IMR-90 (cell line): ENCODE measurements at regions not wholly inside any gene's neighbourhood (a gene's known extent, or its start where the extent isn't known, plus 50 kb on each side); places are given as distances from the start of the nearest gene placed in this dataset.

Source experiments
- ATAC-seq: fragments of 200-7000 bp; cut with Tn5 transposase; 2 replicates; pipeline ENCODE4 v1.9.1; 2020; ENCODE audit warnings: low read depth, mild to moderate bottlenecking, moderate library complexity
- BruUV-seq: library from RNA; stranded (reverse); fragments of 400-500 nt; replicated peaks from 2 replicates; lab custom pipeline; 2021; lab: Mats Ljungman, UMichigan
- CTCF ChIA-PET: fragments of 300-600 bp; formaldehyde crosslinking; extraction: SDS; loops from one replicate; lab custom pipeline; 2021; ENCODE audit warnings: antibody characterized with exemption; lab: Yijun Ruan, JAX
- POLR2A ChIA-PET: fragments of 300-600 bp; sonication (Branson Sonifier 250); formaldehyde crosslinking; loops from one replicate; lab custom pipeline; 2022; ENCODE audit warnings: antibody characterized with exemption; ENCODE audit not compliant: unreplicated experiment; lab: Charles Lee
- DNase-seq: peaks from one replicate; pipeline ENCODE4 v3.0.0; 2013
- H2AFZ ChIP-seq: replicated peaks from 2 replicates; pipeline ENCODE3; 2013; ENCODE audit warnings: low read length, mild to moderate bottlenecking; ENCODE audit not compliant: poor library complexity
- H2AK5ac ChIP-seq: 2 replicates; pipeline ENCODE4 v1.6.1; 2013; ENCODE audit warnings: low read depth, low read length, inconsistent platforms
- H2AK9ac ChIP-seq: replicated peaks from 2 replicates; pipeline ENCODE3; 2013; ENCODE audit warnings: mild to moderate bottlenecking, low read depth, low read length, moderate library complexity; ENCODE audit not compliant: poor library complexity
- H2BK120ac ChIP-seq: 2 replicates; pipeline ENCODE4 v1.6.1; 2013; ENCODE audit warnings: low read depth, low read length, inconsistent platforms
- H2BK15ac ChIP-seq: 3 replicates; pipeline ENCODE4 v1.6.1; 2013; ENCODE audit warnings: low read depth, low read length, inconsistent platforms
- H2BK20ac ChIP-seq: 2 replicates; pipeline ENCODE4 v1.6.1; 2013; ENCODE audit warnings: low read depth, mild to moderate bottlenecking, inconsistent platforms, low read length, moderate library complexity
- H2BK5ac ChIP-seq: 2 replicates; pipeline ENCODE4 v1.6.1; 2013; ENCODE audit warnings: mild to moderate bottlenecking, low read depth, low read length, inconsistent platforms; ENCODE audit not compliant: poor library complexity, severe bottlenecking
- H3K14ac ChIP-seq: replicated peaks from 2 replicates; pipeline ENCODE4 v1.6.1; 2013; ENCODE audit warnings: low read depth, low read length, inconsistent platforms
- H3K18ac ChIP-seq: 2 replicates; pipeline ENCODE4 v1.6.1; 2013; ENCODE audit warnings: low read depth, low read length, control low read depth
- H3K23ac ChIP-seq: 2 replicates; pipeline ENCODE4 v1.6.1; 2013; ENCODE audit warnings: low read depth, low read length, inconsistent platforms
- H3K27ac ChIP-seq: 2 replicates; pipeline ENCODE4 v1.5.1; 2013; ENCODE audit warnings: mild to moderate bottlenecking, control low read depth, low read length; ENCODE audit not compliant: insufficient read depth
- H3K27me3 ChIP-seq: 2 replicates; pipeline ENCODE4 v1.6.1; 2013; ENCODE audit warnings: low read length; ENCODE audit not compliant: control insufficient read depth, insufficient read depth
- H3K36me3 ChIP-seq: 2 replicates; pipeline ENCODE4 v1.6.1; 2013; ENCODE audit warnings: low read length, mixed read lengths; ENCODE audit not compliant: control insufficient read depth, insufficient read depth
- H3K4ac ChIP-seq: 2 replicates; pipeline ENCODE4 v1.6.1; 2013; ENCODE audit warnings: low read depth, low read length, inconsistent platforms
- H3K4me1 ChIP-seq: 2 replicates; pipeline ENCODE4 v1.6.1; 2013; ENCODE audit warnings: low read length, mixed read lengths; ENCODE audit not compliant: control insufficient read depth, insufficient read depth
- H3K4me2 ChIP-seq: 2 replicates; pipeline ENCODE4 v1.6.1; 2013; ENCODE audit warnings: low read depth, mild to moderate bottlenecking, control low read depth, low read length, moderate library complexity
- H3K4me3 ChIP-seq: 2 replicates; pipeline ENCODE4 v1.5.1; 2013; ENCODE audit warnings: low read depth, mild to moderate bottlenecking, control low read depth, low read length, moderate library complexity; ENCODE audit not compliant: insufficient read depth
- H3K56ac ChIP-seq: 2 replicates; pipeline ENCODE4 v1.6.1; 2013; ENCODE audit warnings: low read length, inconsistent platforms; ENCODE audit not compliant: insufficient read depth; ENCODE audit errors: extremely low read depth
- H3K79me1 ChIP-seq, 2 experiments: 2 replicates each; pipeline ENCODE4 v1.6.1; 2013; ENCODE audit warnings: low read length in 2 of 2, inconsistent platforms in 1 of 2, low read depth in 1 of 2
- H3K9ac ChIP-seq: 2 replicates; pipeline ENCODE4 v1.6.1; 2013; ENCODE audit warnings: low read depth, low read length, control low read depth
- H3K9me1 ChIP-seq: 2 replicates; pipeline ENCODE4 v1.6.1; 2013; ENCODE audit warnings: low read length, inconsistent platforms; ENCODE audit not compliant: insufficient read depth
- H3K9me3 ChIP-seq: 2 replicates; pipeline ENCODE4 v1.6.1; 2013; ENCODE audit warnings: low read length; ENCODE audit not compliant: control insufficient read depth, insufficient read depth
- H4K20me1 ChIP-seq: 2 replicates; pipeline ENCODE4 v1.6.1; 2013; ENCODE audit warnings: low read length, inconsistent platforms; ENCODE audit not compliant: insufficient read depth
- H4K5ac ChIP-seq: 2 replicates; pipeline ENCODE4 v1.6.1; 2013; ENCODE audit warnings: mild to moderate bottlenecking, low read depth, low read length, control low read depth
- H4K8ac ChIP-seq, 2 experiments: 2 replicates each; pipeline ENCODE4 v1.6.1; 2013; ENCODE audit warnings: low read depth in 2 of 2, low read length in 2 of 2, control low read depth in 1 of 2, inconsistent platforms in 1 of 2
- H4K91ac ChIP-seq: 2 replicates; pipeline ENCODE4 v1.6.1; 2013; ENCODE audit warnings: low read depth, low read length, inconsistent platforms; ENCODE audit not compliant: insufficient read depth
- BHLHE40 ChIP-seq: fragments of 150-350 bp; IDR thresholded peaks from 2 replicates; pipeline ENCODE4 v1.6.1; 2016; ENCODE audit warnings: mild to moderate bottlenecking, low read depth, low read length
- CHD1 ChIP-seq: IDR thresholded peaks from 2 replicates; pipeline ENCODE4 v1.6.1; 2012; ENCODE audit warnings: low read depth, low read length, improper control_type of control experiment
- CTCF ChIP-seq: conservative IDR thresholded peaks from 2 replicates; pipeline ENCODE4 v1.5.1; 2012; ENCODE audit warnings: mild to moderate bottlenecking, low read depth, low read length, improper control_type of control experiment
- ELK1 ChIP-seq: fragments of 150-350 bp; IDR thresholded peaks from 2 replicates; pipeline ENCODE4 v1.6.1; 2016; ENCODE audit warnings: low read depth, mild to moderate bottlenecking, low read length, moderate library complexity, borderline replicate concordance
- FOS ChIP-seq: fragments of 150-350 bp; IDR thresholded peaks from 2 replicates; pipeline ENCODE4 v1.6.1; 2016; ENCODE audit warnings: low read depth, low read length
- MAFK ChIP-seq: IDR thresholded peaks from 2 replicates; pipeline ENCODE4 v1.6.1; 2012; ENCODE audit warnings: low read depth, low read length, improper control_type of control experiment
- MXI1 ChIP-seq: IDR thresholded peaks from 2 replicates; pipeline ENCODE4 v1.6.1; 2012; ENCODE audit warnings: low read depth, mild to moderate bottlenecking, low read length, moderate library complexity, borderline replicate concordance
- NFE2L2 ChIP-seq: fragments of 150-350 bp; IDR thresholded peaks from 2 replicates; pipeline ENCODE4 v1.6.1; 2016; ENCODE audit warnings: low read depth, mild to moderate bottlenecking, low read length
- RAD21 ChIP-seq: IDR thresholded peaks from 2 replicates; pipeline ENCODE4 v1.6.1; 2012; ENCODE audit warnings: low read length, improper control_type of control experiment
- RCOR1 ChIP-seq: IDR thresholded peaks from 2 replicates; pipeline ENCODE4 v1.6.1; 2012; ENCODE audit warnings: mild to moderate bottlenecking, low read length, improper control_type of control experiment; ENCODE audit not compliant: insufficient replicate concordance
- SMC3 ChIP-seq: fragments of 150-350 bp; IDR thresholded peaks from 2 replicates; pipeline ENCODE4 v1.6.1; 2016; ENCODE audit warnings: low read depth, mild to moderate bottlenecking, antibody characterized with exemption, low read length, moderate library complexity
- WGBS, 2 experiments: methylation state at CpG; one replicate each; pipeline versions ENCODE4 v1.1.5 to v1.1.7; 2013; ENCODE audit warnings: missing lambda C conversion rate in 2 of 2; ENCODE audit not compliant: insufficient read length in 1 of 2; ENCODE audit errors: extremely low coverage in 2 of 2; 5-methylcytosine and 5-hydroxymethylcytosine counted together
- dilution Hi-C: fragments of 300-500 bp; cut with HindIII; formaldehyde crosslinking; loops from one replicate; pipeline ENCODE4 v1.14.3; 2018; ENCODE audit warnings: low sequenced_read_pairs; ENCODE audit not compliant: unreplicated experiment
- in situ Hi-C: fragments of 300-500 bp; cut with MboI; formaldehyde crosslinking; loops from 3 replicates; pipeline ENCODE4 v1.14.3; 2019; ENCODE audit warnings: low sequenced_read_pairs, inconsistent platforms, mixed read lengths
- intact Hi-C: fragments of 100-400 bp; cut with micrococcal nuclease; formaldehyde crosslinking; loops from 2 replicates; pipeline ENCODE4 v1.10.0; 2022

GRCh38 chr3:65177960-65178376 is 490.2 kb upstream of the ADAMTS9 start:
- ChIA-PET CTCF (no interaction called here), POLR2A (no interaction called here)
- H3K4ac ChIP-seq, result no peak overlapping the region
- no peak overlapping the region for H2AK9ac ChIP-seq
- no peaks in the 10 kb centered on the region for H3K36me3 ChIP-seq
- no peak for ATAC-seq
- BruUV-seq, result no TSS peak
- H3K23ac ChIP-seq, result no peak overlapping the region
- H3K14ac ChIP-seq, result no peak overlapping the region
- no peaks in the 10 kb centered on the region for H3K79me1 ChIP-seq
- H4K8ac ChIP-seq, result no peak overlapping the region
- dilution Hi-C loops, result no loop called here
- no peak overlapping the region for H2BK5ac ChIP-seq
- H2BK15ac ChIP-seq, result no peak overlapping the region
- in situ Hi-C loops, result no loop called here
- DNase-seq, result no peak
- TF ChIP-seq RAD21 (no peak), NFE2L2 (no peak), SMC3 (no peak), RCOR1 (no peak), MAFK (no peak), MXI1 (no peak), BHLHE40 (no peak), ELK1 (no peak), CHD1 (no peak), FOS (no peak), CTCF (no peak)
- no peaks in the 10 kb centered on the region for H3K4me1 ChIP-seq
- no peak overlapping the region for H2BK20ac ChIP-seq
- no peak overlapping the region for H4K5ac ChIP-seq
- H4K91ac ChIP-seq, result no peak overlapping the region
- no peak overlapping the region for H3K56ac ChIP-seq
- H3K4me2 ChIP-seq, result no peak overlapping the region
- H3K9me3 ChIP-seq, result no peaks in the 10 kb centered on the region
- no peak overlapping the region for H3K4me3 ChIP-seq
- no peak overlapping the region for H2AK5ac ChIP-seq
- H3K27me3 ChIP-seq, result peaks cover 2% of the 10 kb centered on the region; the same call in 1 of the 2 replicates
- no CpG with 5 or more reads among the region's 1 CpG for WGBS, 2 experiments
- no peak overlapping the region for H2BK120ac ChIP-seq
- intact Hi-C loops, result no loop called here
- no peak overlapping the region for H2AFZ ChIP-seq
- H3K9me1 ChIP-seq, result no peaks in the 10 kb centered on the region
- H3K9ac ChIP-seq, result no peak overlapping the region
- no peaks in the 10 kb centered on the region for H4K20me1 ChIP-seq
- no peak overlapping the region for H3K18ac ChIP-seq
- no peak overlapping the region for H3K27ac ChIP-seq
